ENCODE measurements at regions not wholly inside any gene's neighbourhood (a gene's known extent, or its start where the extent isn't known, plus 50 kb on each side); places are given as distances from the start of the nearest gene placed in this dataset.

- CTCF ChIA-PET: no interaction called here
- H3K9me3 Mint-ChIP-seq: peaks cover 0 to 9% (median 2%) of the 10 kb centered on the region in 11 donors
- Histone ChIP-seq H3K4me1 (ENCODE audit: control insufficient read depth in 2 of 2, insufficient read depth in 2 of 2, low read length in 2 of 2) (no peaks in the 10 kb centered on the region), H3K9me3 (ENCODE audit: control insufficient read depth in 2 of 3, low read length in 3 of 3) (no peaks in the 10 kb centered on the region), H3K27me3 (ENCODE audit: control insufficient read depth in 2 of 2, insufficient read depth in 2 of 2, low read length in 2 of 2) (no peaks in the 10 kb centered on the region), H3K4me3 (ENCODE audit: low read length) (no peak overlapping the region), H3K27ac (ENCODE audit: low read depth, low read length) (no peak overlapping the region), H3K36me3 (ENCODE audit: control insufficient read depth in 2 of 3, insufficient read depth in 3 of 3, low read length in 3 of 3) (no peaks in the 10 kb centered on the region)
- no peak for DNase-seq
- no peaks in the 10 kb centered on the region for H3K4me1 Mint-ChIP-seq
- POLR2A ChIA-PET: no interaction called here
- H3K27ac Mint-ChIP-seq: no peak overlapping the region
- intact Hi-C loops (cut with micrococcal nuclease): no loop called here
- H3K4me3 Mint-ChIP-seq: no peak overlapping the region
- no peaks in the 10 kb centered on the region for H3K27me3 Mint-ChIP-seq
- no peaks in the 10 kb centered on the region for H3K36me3 Mint-ChIP-seq
- no peak for ATAC-seq
Measured at GRCh38 chr13:59099182-59099974, 1064.3 kb downstream of the DIAPH3 start.

DNA sequence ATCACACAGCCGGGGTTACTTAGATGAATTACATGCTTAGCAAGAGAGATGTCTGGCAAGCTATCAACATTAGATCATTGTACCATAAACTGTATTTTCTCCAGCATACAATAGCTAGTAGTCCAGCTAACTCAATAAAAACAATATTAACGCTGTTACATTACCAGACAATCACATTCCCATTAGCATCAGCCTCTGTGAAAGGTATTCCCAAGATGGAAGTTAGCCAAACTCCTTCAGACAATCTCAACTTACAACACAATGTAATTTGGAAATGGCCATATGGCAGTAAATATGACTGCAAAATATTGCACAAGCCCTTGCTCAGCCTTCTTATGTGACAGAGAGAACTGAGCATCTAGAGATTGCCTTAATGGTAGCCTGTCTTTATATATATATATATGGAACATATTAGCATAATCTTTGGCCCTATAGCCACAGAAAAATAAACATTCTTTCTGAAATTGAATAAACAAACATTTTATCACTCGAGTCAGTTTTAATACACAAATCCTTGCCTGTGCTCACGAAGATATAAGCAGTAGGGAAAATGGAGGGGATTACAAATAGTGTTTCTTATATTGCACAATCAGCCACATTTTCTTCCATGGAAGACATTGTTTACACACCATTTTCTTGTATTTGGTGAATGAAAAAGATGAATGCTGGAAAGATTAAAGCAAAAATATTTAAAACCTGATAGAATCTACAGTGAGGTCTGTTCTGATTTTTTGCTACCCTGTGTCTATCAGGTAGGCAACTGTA lies 1060.5 kb downstream of the DIAPH3 start:
- ChIA-PET POLR2A (interaction anchor here (0.7 kb wide), 1 partner anchor 9 kb away, joined by 4 read pairs; no protein-coding TSS in a partner anchor), CTCF (no interaction called here)
- Mint-ChIP-seq H3K27me3 (no peaks in the 10 kb centered on the region), H3K27ac (no peak overlapping the region), H3K9me3 (peaks cover 0 to 31% (median 7%) of the 10 kb centered on the region in 11 donors), H3K4me3 (no peak overlapping the region), H3K36me3 (no peaks in the 10 kb centered on the region), H3K4me1 (no peaks in the 10 kb centered on the region)
- no peak overlapping the region for H3K4me3 ChIP-seq (ENCODE audit: low read length)
- no peaks in the 10 kb centered on the region for H3K27me3 ChIP-seq (ENCODE audit: control insufficient read depth in 2 of 2, insufficient read depth in 2 of 2, low read length in 2 of 2)
- intact Hi-C loops (cut with micrococcal nuclease): no loop called here
- H3K36me3 ChIP-seq (ENCODE audit: control insufficient read depth in 2 of 3, insufficient read depth in 3 of 3, low read length in 3 of 3): no peaks in the 10 kb centered on the region
- no peaks in the 10 kb centered on the region for H3K9me3 ChIP-seq (ENCODE audit: control insufficient read depth in 2 of 3, low read length in 3 of 3)
- H3K4me1 ChIP-seq (ENCODE audit: control insufficient read depth in 2 of 2, insufficient read depth in 2 of 2, low read length in 2 of 2): no peaks in the 10 kb centered on the region
- DNase-seq (no peak), ATAC-seq (no peak)
- no peak overlapping the region for H3K27ac ChIP-seq (ENCODE audit: low read depth, low read length)

GRCh38 chr13:59111751-59112171 lies 1052.0 kb downstream of the DIAPH3 start:
- intact Hi-C loops (cut with micrococcal nuclease): no loop called here
- no peaks in the 10 kb centered on the region for H3K4me1 ChIP-seq (ENCODE audit: control insufficient read depth in 2 of 2, insufficient read depth in 2 of 2, low read length in 2 of 2)
- no peaks in the 10 kb centered on the region for H3K36me3 ChIP-seq (ENCODE audit: control insufficient read depth in 2 of 3, insufficient read depth in 3 of 3, low read length in 3 of 3)
- H3K36me3 Mint-ChIP-seq: no peaks in the 10 kb centered on the region
- H3K27me3 Mint-ChIP-seq: peaks cover 0 to 6% (median 0%) of the 10 kb centered on the region in 5 donors
- no peak overlapping the region for H3K4me3 Mint-ChIP-seq
- no peaks in the 10 kb centered on the region for H3K4me1 Mint-ChIP-seq
- H3K27ac Mint-ChIP-seq: no peak overlapping the region
- H3K9me3 Mint-ChIP-seq: peaks cover 0 to 16% (median 4%) of the 10 kb centered on the region in 11 donors
- DNase-seq: no peak
- H3K27me3 ChIP-seq (ENCODE audit: control insufficient read depth in 2 of 2, insufficient read depth in 2 of 2, low read length in 2 of 2): no peaks in the 10 kb centered on the region
- H3K4me3 ChIP-seq (ENCODE audit: low read length): no peak overlapping the region
- ChIA-PET CTCF (no interaction called here), POLR2A (interaction anchor here (0.6 kb wide), 1 partner anchor 8 kb away, joined by 4 read pairs; no protein-coding TSS in a partner anchor)
- no peak for ATAC-seq
- H3K9me3 ChIP-seq (ENCODE audit: control insufficient read depth in 2 of 3, low read length in 3 of 3): no peaks in the 10 kb centered on the region
- H3K27ac ChIP-seq (ENCODE audit: low read depth, low read length): no peak overlapping the region

GRCh38 chr13:59112221-59112718 lies 1051.5 kb downstream of the DIAPH3 start:
- Mint-ChIP-seq H3K9me3 (peaks cover 0 to 11% (median 1%) of the 10 kb centered on the region in 11 donors), H3K36me3 (no peaks in the 10 kb centered on the region), H3K4me1 (no peaks in the 10 kb centered on the region), H3K27me3 (peaks cover 0 to 6% (median 0%) of the 10 kb centered on the region in 5 donors), H3K27ac (no peak overlapping the region), H3K4me3 (no peak overlapping the region)
- H3K36me3 ChIP-seq (ENCODE audit: control insufficient read depth in 2 of 3, insufficient read depth in 3 of 3, low read length in 3 of 3): no peaks in the 10 kb centered on the region
- ChIA-PET CTCF (no interaction called here), POLR2A (interaction anchor here (0.6 kb wide), 1 partner anchor 9 kb away, joined by 4 read pairs; no protein-coding TSS in a partner anchor)
- no peak overlapping the region for H3K4me3 ChIP-seq (ENCODE audit: low read length)
- intact Hi-C loops (cut with micrococcal nuclease): no loop called here
- H3K27ac ChIP-seq (ENCODE audit: low read depth, low read length): no peak overlapping the region
- no peaks in the 10 kb centered on the region for H3K4me1 ChIP-seq (ENCODE audit: control insufficient read depth in 2 of 2, insufficient read depth in 2 of 2, low read length in 2 of 2)
- no peak for ATAC-seq
- no peaks in the 10 kb centered on the region for H3K9me3 ChIP-seq (ENCODE audit: control insufficient read depth in 2 of 3, low read length in 3 of 3)
- H3K27me3 ChIP-seq (ENCODE audit: control insufficient read depth in 2 of 2, insufficient read depth in 2 of 2, low read length in 2 of 2): no peaks in the 10 kb centered on the region
- no peak for DNase-seq

- no peak for ATAC-seq
- Mint-ChIP-seq H3K27me3 (peaks cover 0 to 3% (median 0%) of the 10 kb centered on the region in 5 donors), H3K36me3 (no peaks in the 10 kb centered on the region), H3K27ac (no peak overlapping the region), H3K9me3 (peaks cover 0 to 7% (median 0%) of the 10 kb centered on the region in 11 donors), H3K4me1 (no peaks in the 10 kb centered on the region), H3K4me3 (no peak overlapping the region)
- Histone ChIP-seq H3K36me3 (ENCODE audit: control insufficient read depth in 2 of 3, insufficient read depth in 3 of 3, low read length in 3 of 3) (no peaks in the 10 kb centered on the region), H3K27ac (ENCODE audit: low read depth, low read length) (no peak overlapping the region), H3K4me3 (ENCODE audit: low read length) (no peak overlapping the region), H3K9me3 (ENCODE audit: control insufficient read depth in 2 of 3, low read length in 3 of 3) (no peaks in the 10 kb centered on the region), H3K4me1 (ENCODE audit: control insufficient read depth in 2 of 2, insufficient read depth in 2 of 2, low read length in 2 of 2) (no peaks in the 10 kb centered on the region), H3K27me3 (ENCODE audit: control insufficient read depth in 2 of 2, insufficient read depth in 2 of 2, low read length in 2 of 2) (no peaks in the 10 kb centered on the region)
- intact Hi-C loops (cut with micrococcal nuclease): no loop called here
- CTCF ChIA-PET: no interaction called here
- POLR2A ChIA-PET: no interaction called here
- no peak for DNase-seq
Measured at GRCh38 chr13:59119475-59119874, 1044.3 kb downstream of the DIAPH3 start.

DNA sequence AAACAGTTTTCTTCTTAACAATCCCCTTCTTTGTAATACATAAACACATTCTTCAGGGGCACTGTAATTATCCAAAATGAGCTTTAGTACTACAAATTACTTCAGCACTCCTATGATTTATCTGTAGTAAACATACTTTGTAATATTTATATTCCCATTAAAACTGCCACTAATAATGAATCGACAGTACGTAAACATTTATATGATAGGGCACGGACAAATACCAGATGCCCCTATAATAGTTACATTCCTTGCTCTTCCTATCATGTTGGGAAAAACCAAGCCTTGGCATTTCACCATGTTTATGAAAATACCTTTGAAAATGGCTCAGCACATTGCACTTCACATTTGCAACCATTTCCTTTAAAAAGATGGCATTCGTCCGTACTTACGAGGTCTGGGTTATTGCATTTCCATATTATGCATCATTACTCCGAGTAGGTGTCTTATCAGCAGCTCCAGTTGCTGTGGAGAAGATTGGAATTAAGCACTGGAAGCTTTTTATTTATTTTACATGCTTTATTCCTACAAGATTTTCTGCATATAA lies 1043.4 kb downstream of the DIAPH3 start:
- no peaks in the 10 kb centered on the region for H3K9me3 ChIP-seq (ENCODE audit: control insufficient read depth in 2 of 3, low read length in 3 of 3)
- intact Hi-C loops (cut with micrococcal nuclease): no loop called here
- CTCF ChIA-PET: no interaction called here

More for the DNA sequence above, 1043.4 kb downstream of the DIAPH3 start:
- ATAC-seq (no peak), DNase-seq (no peak)
- no peak overlapping the region for H3K27ac Mint-ChIP-seq
- H3K27me3 ChIP-seq (ENCODE audit: control insufficient read depth in 2 of 2, insufficient read depth in 2 of 2, low read length in 2 of 2): no peaks in the 10 kb centered on the region
- no peak overlapping the region for H3K27ac ChIP-seq (ENCODE audit: low read depth, low read length)
- peaks cover 0 to 3% (median 0%) of the 10 kb centered on the region in 5 donors for H3K27me3 Mint-ChIP-seq
- no peak overlapping the region for H3K4me3 ChIP-seq (ENCODE audit: low read length)
- POLR2A ChIA-PET: no interaction called here
- H3K36me3 Mint-ChIP-seq: no peaks in the 10 kb centered on the region
- no peaks in the 10 kb centered on the region for H3K4me1 Mint-ChIP-seq
- no peaks in the 10 kb centered on the region for H3K4me1 ChIP-seq (ENCODE audit: control insufficient read depth in 2 of 2, insufficient read depth in 2 of 2, low read length in 2 of 2)
- H3K36me3 ChIP-seq (ENCODE audit: control insufficient read depth in 2 of 3, insufficient read depth in 3 of 3, low read length in 3 of 3): no peaks in the 10 kb centered on the region
- H3K4me3 Mint-ChIP-seq: no peak overlapping the region
- peaks cover 0 to 7% (median 0%) of the 10 kb centered on the region in 11 donors for H3K9me3 Mint-ChIP-seq
